A549 (cell line): ENCODE measurements at regions not wholly inside any gene's neighbourhood (a gene's known extent, or its start where the extent isn't known, plus 50 kb on each side); places are given as distances from the start of the nearest gene placed in this dataset.

ENCODE experiments used
- ATAC-seq, 2 experiments: fragments of 200-7000 bp in 1 of 2; fragments of >200 bp in 1 of 2; cut with Nextera tagmentation in 1 of 2; cut with Tn5 transposase in 1 of 2; 3 replicates each; pipeline versions ENCODE4 v1.8.0 to v1.9.1; 2018 to 2020; ENCODE audit warnings: mild to moderate bottlenecking in 1 of 2, moderate library complexity in 1 of 2
- CTCF ChIA-PET: fragments of 300-600 bp; sonication (Branson Sonifier 250); formaldehyde crosslinking; extraction: SDS; loops from one replicate; lab custom pipeline; 2021; ENCODE audit warnings: antibody characterized with exemption, inconsistent platforms; lab: Yijun Ruan, JAX
- POLR2A ChIA-PET: fragments of 350-600 bp; formaldehyde crosslinking; extraction: SDS; loops from one replicate; lab custom pipeline; 2021; ENCODE audit warnings: antibody characterized with exemption, inconsistent platforms; lab: Yijun Ruan, JAX
- DNase-seq, 2 experiments: peaks; one replicate each; pipeline versions ENCODE4 v3.0.0 to v3.0.0-alpha.2; 2011 to 2016; ENCODE audit warnings: low read depth in 1 of 2, low spot score in 1 of 2
- FAIRE-seq: peaks from 2 replicates; lab custom pipeline; 2011; peaks lifted over from hg19 to GRCh38; lab: Jason Lieb, UNC
- H3K27ac ChIP-seq, 2 experiments: fragments of >200 bp; sonication (Bioruptor Twin); formaldehyde crosslinking; 3 replicates each; pipeline ENCODE4 v1.5.1; 2016 to 2017
- H3K4me1 ChIP-seq: fragments of >200 bp; sonication (Bioruptor Twin); formaldehyde crosslinking; 3 replicates; pipeline ENCODE4 v1.6.1; 2016
- H3K4me2 ChIP-seq: fragments of >200 bp; sonication (Bioruptor Twin); formaldehyde crosslinking; 3 replicates; pipeline ENCODE4 v1.6.1; 2016
- H3K4me3 ChIP-seq: fragments of >200 bp; sonication (Bioruptor Twin); formaldehyde crosslinking; 3 replicates; pipeline ENCODE4 v1.5.1; 2016
- H3K9me3 ChIP-seq: fragments of >200 bp; sonication (Bioruptor Twin); formaldehyde crosslinking; 3 replicates; pipeline ENCODE4 v1.6.1; 2016
- ESRRA ChIP-seq: fragments of 150-350 bp; IDR thresholded peaks from 2 replicates; pipeline ENCODE4 v1.6.1; 2014; ENCODE audit warnings: mild to moderate bottlenecking, low read length, borderline replicate concordance
- FOSL2 ChIP-seq, 2 experiments: fragments of 450-650 bp in 1 of 2; fragments of >200 bp in 1 of 2; sonication (Bioruptor Twin) in 1 of 2; formaldehyde crosslinking; IDR thresholded peaks; 2 replicates each; pipeline versions ENCODE4 v1.5.0 to v1.6.1; 2016 to 2020; ENCODE audit warnings: mild to moderate bottlenecking in 1 of 2, moderate library complexity in 1 of 2
- FOXS1 ChIP-seq: fragments of 250-450 bp; sonication (Bioruptor Pico); IDR thresholded peaks from 2 replicates; pipeline ENCODE4 v1.5.0; 2020; ENCODE audit warnings: mild to moderate bottlenecking, moderate library complexity
- GATA3 ChIP-seq: IDR thresholded peaks from 2 replicates; pipeline ENCODE4 v1.6.1; 2012; ENCODE audit warnings: borderline replicate concordance
- HDAC2 ChIP-seq: fragments of 200-600 bp; sonication (generic); IDR thresholded peaks from 2 replicates; pipeline ENCODE4 v1.6.1; 2016
- MAFK ChIP-seq: fragments of 450-650 bp; IDR thresholded peaks from 2 replicates; pipeline ENCODE4 v1.6.1; 2014; ENCODE audit not compliant: partially characterized antibody
- PHF8 ChIP-seq: fragments of 200-600 bp; sonication (generic); IDR thresholded peaks from 2 replicates; pipeline ENCODE4 v1.6.1; 2016; ENCODE audit warnings: low read depth, mild to moderate bottlenecking, antibody characterized with exemption, moderate library complexity, borderline replicate concordance
- TFCP2L1 ChIP-seq: fragments of 250-450 bp; sonication (Bioruptor Pico); IDR thresholded peaks from 2 replicates; pipeline ENCODE4 v1.5.0; 2021; ENCODE audit warnings: mild to moderate bottlenecking
- ZFP36 ChIP-seq: fragments of 450-650 bp; IDR thresholded peaks from 2 replicates; pipeline ENCODE4 v1.6.1; 2014; ENCODE audit warnings: borderline replicate concordance; ENCODE audit not compliant: partially characterized antibody
- ZNF302 ChIP-seq: fragments of 250-450 bp; sonication (Bioruptor Pico); IDR thresholded peaks from 2 replicates; pipeline ENCODE4 v1.9.0; 2021; ENCODE audit warnings: inconsistent platforms, mild to moderate bottlenecking, moderate library complexity
- WGBS: methylation state at CpG from one replicate; pipeline ENCODE4 v1.1.6; 2017; ENCODE audit errors: missing lambda C conversion rate; 5-methylcytosine and 5-hydroxymethylcytosine counted together
- TF ChIP-seq, protein P1 (sequence below): fragments of 450-650 bp; IDR thresholded peaks from 2 replicates; pipeline ENCODE4 v1.6.1; 2014; ENCODE audit warnings: antibody characterized with exemption
- TF ChIP-seq, protein P2 (sequence below): IDR thresholded peaks from 2 replicates; pipeline ENCODE4 v1.6.1; 2012; ENCODE audit warnings: low read depth, borderline replicate concordance
- TF ChIP-seq, protein P3 (sequence below): fragments of 250-450 bp; sonication (Bioruptor Pico); IDR thresholded peaks from 2 replicates; pipeline ENCODE4 v1.5.0; 2021; ENCODE audit warnings: mild to moderate bottlenecking, moderate library complexity, borderline replicate concordance

DNA sequence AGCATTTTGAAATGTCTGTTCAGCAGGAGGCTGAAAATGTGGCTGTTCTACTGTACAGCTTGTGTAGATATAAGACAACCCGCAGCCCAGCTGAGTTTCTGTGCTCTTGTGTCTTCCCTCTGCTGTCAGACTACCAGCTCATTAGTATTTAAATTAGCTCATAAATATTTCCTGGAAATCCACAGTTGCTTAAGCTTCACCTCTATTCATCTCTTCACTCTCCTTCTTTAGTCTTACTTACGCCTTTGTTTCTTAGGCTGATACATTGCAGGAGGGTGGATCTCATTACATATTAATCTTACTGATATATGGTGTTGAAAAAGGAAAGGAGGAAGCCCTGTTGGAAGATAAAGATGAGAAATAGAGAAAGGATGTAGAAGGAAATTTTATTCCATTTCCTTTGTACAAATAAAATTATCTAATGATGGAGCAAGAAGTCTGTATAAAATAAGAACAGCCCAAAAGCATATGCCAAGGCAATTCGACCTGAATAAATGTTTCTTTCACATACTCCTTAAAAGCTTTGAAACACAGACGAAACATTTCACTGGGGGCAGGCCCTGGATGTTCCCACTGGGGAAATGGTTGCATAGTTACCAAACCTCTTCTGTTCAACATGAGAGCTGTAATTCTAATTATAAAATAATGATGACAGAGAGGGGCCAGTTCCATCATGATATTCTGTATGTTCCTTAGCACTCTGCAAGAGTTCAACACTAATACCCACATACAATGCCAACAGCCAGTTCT, 111.8 kb upstream of the APC start:
- CTCF ChIA-PET, result no interaction called here

DNA sequence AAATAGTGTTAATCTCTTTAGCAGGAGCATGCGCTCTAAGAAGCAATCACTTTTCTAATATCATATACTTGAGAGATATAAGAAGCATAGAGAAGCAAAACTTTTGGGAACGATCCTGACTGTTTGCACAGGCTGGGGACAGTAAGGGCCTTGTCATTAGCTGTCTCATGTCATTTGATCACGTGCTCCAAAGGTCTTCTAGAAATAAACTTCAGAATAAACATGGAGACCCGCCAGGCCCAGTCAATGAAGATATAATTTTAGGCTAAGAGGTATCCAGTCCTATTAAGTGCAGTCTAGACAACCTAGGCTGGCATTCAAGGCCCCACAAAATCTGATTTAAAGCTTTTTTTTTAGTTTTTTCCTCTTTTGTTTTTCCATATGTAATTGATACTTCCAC, 111.0 kb upstream of the APC start:
- no peak for FAIRE-seq
- DNase-seq, result no peak
- POLR2A ChIA-PET, result no interaction called here
- Histone ChIP-seq H3K4me3 (no peak overlapping the region), H3K4me2 (no peak overlapping the region), H3K4me1 (peaks cover 10% of the 10 kb centered on the region; the same call in 1 of the 3 replicates), H3K27ac (no peak overlapping the region), H3K9me3 (no peaks in the 10 kb centered on the region)
- TF ChIP-seq ZFP36 (no peak), GATA3 (no peak), TFCP2L1 (CRISPR knock-in tag) (no peak), HDAC2 (no peak), MAFK (no peak)
- TF ChIP-seq, protein P1, sequence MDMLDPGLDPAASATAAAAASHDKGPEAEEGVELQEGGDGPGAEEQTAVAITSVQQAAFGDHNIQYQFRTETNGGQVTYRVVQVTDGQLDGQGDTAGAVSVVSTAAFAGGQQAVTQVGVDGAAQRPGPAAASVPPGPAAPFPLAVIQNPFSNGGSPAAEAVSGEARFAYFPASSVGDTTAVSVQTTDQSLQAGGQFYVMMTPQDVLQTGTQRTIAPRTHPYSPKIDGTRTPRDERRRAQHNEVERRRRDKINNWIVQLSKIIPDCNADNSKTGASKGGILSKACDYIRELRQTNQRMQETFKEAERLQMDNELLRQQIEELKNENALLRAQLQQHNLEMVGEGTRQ, result no peak
- TF ChIP-seq, protein P2, sequence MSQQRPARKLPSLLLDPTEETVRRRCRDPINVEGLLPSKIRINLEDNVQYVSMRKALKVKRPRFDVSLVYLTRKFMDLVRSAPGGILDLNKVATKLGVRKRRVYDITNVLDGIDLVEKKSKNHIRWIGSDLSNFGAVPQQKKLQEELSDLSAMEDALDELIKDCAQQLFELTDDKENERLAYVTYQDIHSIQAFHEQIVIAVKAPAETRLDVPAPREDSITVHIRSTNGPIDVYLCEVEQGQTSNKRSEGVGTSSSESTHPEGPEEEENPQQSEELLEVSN, result no peak
- ATAC-seq, result no peak
- WGBS, result 35% methylated on average over 4 of the region's 4 CpGs
- CTCF ChIA-PET, result no interaction called here

More for the DNA sequence above, 111.8 kb upstream of the APC start:
- DNase-seq (no peak), ATAC-seq (no peak), FAIRE-seq (no peak)
- POLR2A ChIA-PET, result no interaction called here
- Histone ChIP-seq H3K4me3 (no peak overlapping the region), H3K27ac (no peak overlapping the region), H3K4me1 (peaks cover 10% of the 10 kb centered on the region; the same call in 1 of the 3 replicates), H3K9me3 (no peaks in the 10 kb centered on the region), H3K4me2 (no peak overlapping the region)
- WGBS, result 35% methylated on average over 4 of the region's 4 CpGs
- TF ChIP-seq, protein P3, sequence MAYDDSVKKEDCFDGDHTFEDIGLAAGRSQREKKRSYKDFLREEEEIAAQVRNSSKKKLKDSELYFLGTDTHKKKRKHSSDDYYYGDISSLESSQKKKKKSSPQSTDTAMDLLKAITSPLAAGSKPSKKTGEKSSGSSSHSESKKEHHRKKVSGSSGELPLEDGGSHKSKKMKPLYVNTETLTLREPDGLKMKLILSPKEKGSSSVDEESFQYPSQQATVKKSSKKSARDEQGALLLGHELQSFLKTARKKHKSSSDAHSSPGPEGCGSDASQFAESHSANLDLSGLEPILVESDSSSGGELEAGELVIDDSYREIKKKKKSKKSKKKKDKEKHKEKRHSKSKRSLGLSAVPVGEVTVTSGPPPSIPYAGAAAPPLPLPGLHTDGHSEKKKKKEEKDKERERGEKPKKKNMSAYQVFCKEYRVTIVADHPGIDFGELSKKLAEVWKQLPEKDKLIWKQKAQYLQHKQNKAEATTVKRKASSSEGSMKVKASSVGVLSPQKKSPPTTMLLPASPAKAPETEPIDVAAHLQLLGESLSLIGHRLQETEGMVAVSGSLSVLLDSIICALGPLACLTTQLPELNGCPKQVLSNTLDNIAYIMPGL (CRISPR knock-in tag), result no peak
- TF ChIP-seq ESRRA (no peak), TFCP2L1 (CRISPR knock-in tag) (no peak), GATA3 (no peak), MAFK (no peak), ZNF302 (CRISPR knock-in tag) (no peak)
- TF ChIP-seq, protein P1, result no peak
- TF ChIP-seq, protein P2, result no peak

DNA sequence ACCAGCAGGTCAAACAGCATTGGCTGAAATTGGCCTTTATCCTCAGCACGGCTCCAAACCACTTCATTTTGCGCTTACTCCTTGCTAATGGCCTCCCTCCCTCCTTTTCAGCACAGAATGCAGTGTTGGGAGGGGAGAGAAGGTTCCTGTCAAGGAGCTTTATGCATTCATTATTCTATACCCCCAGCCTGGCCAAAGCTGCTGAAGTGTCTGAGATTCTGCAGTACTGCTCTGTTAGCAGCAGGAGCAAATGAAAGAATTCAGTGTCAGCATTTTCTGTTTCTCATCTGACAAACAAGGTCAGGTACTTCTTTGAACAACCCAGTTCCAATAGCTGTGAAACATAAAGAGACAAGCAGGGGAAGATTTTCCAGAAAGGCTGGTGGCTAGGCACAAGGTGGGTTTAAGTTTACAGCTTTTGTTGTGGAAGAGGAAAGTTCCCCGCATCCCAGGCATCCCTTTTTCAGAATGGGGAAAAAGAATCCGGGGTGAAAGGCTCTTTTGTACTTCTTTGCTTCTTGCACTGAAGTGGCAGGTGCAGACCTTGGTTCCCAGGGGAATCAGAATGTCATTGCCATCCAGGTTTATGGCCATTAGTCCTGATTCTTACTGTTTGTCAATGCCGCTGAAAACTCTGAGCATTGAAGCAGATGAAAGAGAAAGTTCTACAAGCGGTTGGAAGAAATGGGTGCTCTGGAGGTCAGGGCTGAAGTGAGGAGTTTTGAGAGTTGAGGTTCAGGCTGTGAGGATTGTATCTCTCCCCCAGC, 109.3 kb upstream of the APC start:
- DNase-seq (no peak), ATAC-seq (peak; percentile 56; a peak in 2 of 6 replicates), FAIRE-seq (no peak)
- TF ChIP-seq FOXS1 (CRISPR knock-in tag) (no peak), MAFK (peak; percentile 93), FOSL2 (IDR thresholded peaks at IDR 0.05) (no peak), FOSL2 (CRISPR knock-in tag; IDR thresholded peaks at IDR 0.05) (no peak), PHF8 (no peak)
- Histone ChIP-seq H3K4me1 (peaks cover 10% of the 10 kb centered on the region; the same call in 1 of the 3 replicates), H3K4me3 (no peak overlapping the region), H3K27ac (no peak overlapping the region), H3K4me2 (no peak overlapping the region), H3K9me3 (no peaks in the 10 kb centered on the region)
- CTCF ChIA-PET, result interaction anchor here (0.6 kb wide), 1 partner anchor 1573 kb away, joined by 4 read pairs; no protein-coding TSS in a partner anchor
- 44% methylated on average over 6 of the region's 6 CpGs for WGBS
- POLR2A ChIA-PET, result no interaction called here
